T-helper 1 cell treated with Interleukin-12 subunit alpha and Interleukin-12 subunit beta and Interleukin-4 antibody, amounts not matched to agents 30 ng/mL and 1 ng/mL, for 36 hours (primary cell): ENCODE measurements at regions not wholly inside any gene's neighbourhood (a gene's known extent, or its start where the extent isn't known, plus 50 kb on each side); places are given as distances from the start of the nearest gene placed in this dataset.

Experiments
- intact Hi-C: fragments of 100-400 bp; cut with micrococcal nuclease; formaldehyde crosslinking; loops from one replicate; pipeline ENCODE4 v1.15.1; 2024

- intact Hi-C loops: no loop called here
These were observed 376.3 kb upstream of the CAMK1G start for GRCh38 chr1:209207126-209207700.

- intact Hi-C loops: no loop called here
These were observed 375.7 kb upstream of the CAMK1G start for GRCh38 chr1:209207701-209208286.

- intact Hi-C loops: no loop called here
These were observed 374.9 kb upstream of the CAMK1G start for GRCh38 chr1:209208648-209209047.

- intact Hi-C loops: no loop called here
These were observed 369.5 kb upstream of the CAMK1G start for GRCh38 chr1:209213989-209214388.

DNA sequence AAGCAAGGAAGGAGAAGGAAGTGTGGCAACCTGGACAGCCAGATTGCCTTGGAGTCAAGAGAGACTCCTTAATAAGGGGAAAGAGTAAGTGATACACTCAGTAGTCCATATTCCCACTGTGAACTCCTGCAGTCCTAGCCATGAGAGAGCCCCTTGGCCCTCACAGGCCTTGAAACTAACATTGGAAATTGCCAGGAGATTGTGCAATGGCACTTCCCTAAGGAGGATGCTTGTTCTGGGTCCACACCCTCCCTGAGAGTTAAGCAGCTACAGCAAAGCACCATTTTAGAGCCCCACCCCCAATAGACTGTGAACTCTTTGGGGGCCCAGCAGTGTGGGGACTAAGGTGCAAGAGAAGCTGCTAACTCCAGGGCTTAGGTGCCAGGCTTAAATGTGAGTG is 367.7 kb upstream of the CAMK1G start:
- intact Hi-C loops: no loop called here

GRCh38 chr1:209218113-209218512 is 365.4 kb upstream of the CAMK1G start:
- intact Hi-C loops: no loop called here

DNA sequence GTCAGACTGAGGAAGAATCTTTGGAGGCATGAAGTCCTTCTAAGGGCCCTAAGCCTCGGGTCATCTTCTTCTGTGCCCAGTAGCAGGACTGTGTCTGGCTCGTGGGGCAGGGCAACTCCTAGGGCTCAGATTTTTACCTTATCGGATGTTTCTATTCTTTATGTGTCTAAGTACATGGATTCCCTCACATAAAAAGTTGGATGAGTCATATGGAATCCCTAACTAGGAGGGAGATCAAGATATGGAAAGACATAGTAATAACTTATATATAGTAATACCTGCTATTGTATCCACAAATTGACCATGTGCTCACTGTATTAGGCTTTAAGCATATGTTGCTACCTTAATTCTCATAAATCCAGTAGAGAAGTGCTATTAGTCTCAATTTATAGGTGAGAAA is 364.5 kb upstream of the CAMK1G start:
- intact Hi-C loops: no loop called here

GRCh38 chr1:209219791-209220524 is 363.6 kb upstream of the CAMK1G start:
- intact Hi-C loops: no loop called here

GRCh38 chr1:209222826-209223225 is 360.7 kb upstream of the CAMK1G start:
- intact Hi-C loops: no loop called here

DNA sequence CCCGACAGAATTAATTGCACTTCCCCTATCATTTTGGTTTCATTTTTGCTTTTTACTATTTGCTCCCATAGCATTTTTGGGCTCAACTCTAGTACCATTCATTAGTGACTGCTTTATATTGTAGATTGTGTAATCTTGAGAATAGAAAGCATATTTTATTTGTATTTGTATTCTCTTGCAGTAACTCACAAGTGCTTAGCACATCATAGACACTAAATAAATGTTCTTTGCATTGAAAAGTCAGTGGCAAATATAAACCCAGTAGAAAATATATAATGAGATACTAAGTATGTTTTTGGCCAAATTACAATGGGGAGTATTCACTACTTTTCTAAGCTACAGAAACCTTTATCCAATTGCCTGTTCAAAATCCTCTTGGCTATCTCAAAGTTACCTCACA is 359.7 kb upstream of the CAMK1G start:
- intact Hi-C loops: no loop called here

DNA sequence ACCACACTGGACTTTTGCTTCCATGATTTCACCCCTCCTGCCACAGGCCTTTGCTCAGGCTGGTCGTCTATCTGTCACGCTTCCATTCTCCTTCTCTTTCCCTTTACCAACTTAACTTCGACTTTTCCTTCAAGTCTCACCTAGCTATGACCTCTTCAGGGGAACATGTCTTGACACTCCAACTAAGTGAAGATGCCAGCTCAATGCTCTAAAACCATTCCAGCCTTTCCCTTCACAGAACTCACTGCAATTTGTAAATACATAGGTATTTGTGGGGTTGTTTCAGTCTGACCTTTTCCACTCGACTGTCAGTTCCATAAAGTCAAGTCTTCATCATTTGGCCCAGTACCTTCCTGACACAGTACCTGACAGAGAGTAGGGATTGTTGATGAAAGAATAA is 358.6 kb upstream of the CAMK1G start:
- intact Hi-C loops: no loop called here

DNA sequence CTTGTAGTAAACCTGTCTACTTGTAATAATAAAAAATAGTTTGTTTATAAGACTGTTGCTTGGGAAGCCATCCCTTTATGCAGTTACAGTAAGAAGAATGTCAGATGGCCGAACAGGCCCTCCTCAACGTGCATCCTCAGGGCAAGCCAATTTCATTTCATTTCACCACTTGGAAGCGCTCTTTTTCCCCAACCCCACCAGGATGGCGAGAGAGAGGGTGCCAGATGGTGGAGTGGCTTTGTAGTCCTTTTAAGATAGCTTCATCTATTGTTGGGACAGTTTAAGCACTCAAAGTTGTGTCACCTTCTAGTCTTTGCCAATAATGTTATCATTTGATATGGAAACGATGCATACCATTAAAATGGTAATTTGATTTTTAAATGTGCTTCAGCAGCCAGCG is 356.3 kb upstream of the CAMK1G start:
- intact Hi-C loops: no loop called here

DNA sequence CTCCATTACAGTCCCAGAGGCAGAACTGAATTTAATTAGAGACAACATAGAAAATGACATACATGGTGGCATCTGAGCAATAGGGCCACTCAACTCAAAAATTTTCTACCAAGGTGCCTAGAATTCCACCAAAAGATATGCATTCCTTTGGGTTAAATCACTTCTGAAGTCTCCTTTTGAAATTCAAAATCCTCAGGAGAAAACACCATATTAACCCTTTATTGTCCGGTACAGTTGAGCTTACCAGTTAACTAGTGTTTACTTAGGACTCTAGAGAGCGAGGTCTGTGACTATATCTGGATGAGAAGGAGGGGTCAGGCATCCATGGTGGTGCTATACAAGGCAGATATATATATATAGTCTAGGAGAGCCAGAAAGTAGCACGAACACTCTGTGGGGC is 355.6 kb upstream of the CAMK1G start:
- intact Hi-C loops: no loop called here

- intact Hi-C loops: no loop called here
These were observed 353.9 kb upstream of the CAMK1G start for GRCh38 chr1:209229494-209230061.

DNA sequence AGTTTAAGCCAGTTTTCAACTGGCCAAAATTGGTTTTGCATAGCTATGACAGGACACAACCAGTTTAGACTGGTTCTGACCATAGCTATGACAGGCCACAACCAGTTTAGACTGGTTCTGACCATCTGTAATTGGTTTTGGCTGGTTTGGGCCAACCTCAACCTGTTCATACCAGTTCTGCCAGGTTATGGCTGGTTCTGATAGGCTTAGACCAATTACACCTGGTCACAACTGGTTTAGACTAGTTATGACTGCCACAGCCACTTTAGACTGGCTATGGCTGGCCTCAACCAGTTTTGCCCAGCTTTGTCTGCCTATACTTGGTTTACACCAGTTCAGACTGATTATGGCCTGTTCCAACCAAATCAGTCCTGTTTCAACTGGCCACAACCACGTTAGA is 353.2 kb upstream of the CAMK1G start:
- intact Hi-C loops: no loop called here

DNA sequence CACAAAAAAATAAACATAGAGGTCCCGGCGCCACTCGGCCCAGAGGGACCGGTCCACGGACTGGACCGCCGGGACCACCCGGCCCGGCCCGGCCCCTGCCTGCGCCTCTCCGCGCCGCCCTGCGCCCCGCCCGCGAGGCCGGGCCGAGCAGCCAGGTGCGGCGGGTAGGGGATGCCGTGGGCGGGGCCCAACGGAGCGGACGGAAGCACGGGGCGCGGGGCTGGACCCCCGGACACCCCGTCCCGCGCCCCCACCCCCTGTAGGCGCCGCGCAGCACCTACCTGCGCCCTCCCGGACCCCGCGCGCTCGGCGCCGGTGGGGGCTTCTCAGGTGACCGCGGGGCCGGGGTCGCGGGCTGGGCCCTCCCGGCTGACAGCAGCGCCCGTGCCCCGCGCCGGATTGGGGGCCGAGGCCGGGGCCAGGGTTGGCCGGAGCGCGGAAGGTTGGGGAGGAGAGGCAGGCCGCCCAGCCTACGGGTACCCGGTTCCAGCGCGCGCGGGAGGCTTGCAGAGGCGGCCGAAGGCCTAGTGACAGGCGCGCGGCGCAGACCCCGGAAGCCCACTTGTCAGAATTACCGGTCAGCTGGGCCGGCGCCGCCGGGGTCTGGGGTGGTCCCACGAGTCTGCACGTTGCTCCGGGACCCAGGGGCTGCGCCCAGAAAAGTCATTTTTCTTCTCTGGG is 351.9 kb upstream of the CAMK1G start:
- intact Hi-C loops: no loop called here

DNA sequence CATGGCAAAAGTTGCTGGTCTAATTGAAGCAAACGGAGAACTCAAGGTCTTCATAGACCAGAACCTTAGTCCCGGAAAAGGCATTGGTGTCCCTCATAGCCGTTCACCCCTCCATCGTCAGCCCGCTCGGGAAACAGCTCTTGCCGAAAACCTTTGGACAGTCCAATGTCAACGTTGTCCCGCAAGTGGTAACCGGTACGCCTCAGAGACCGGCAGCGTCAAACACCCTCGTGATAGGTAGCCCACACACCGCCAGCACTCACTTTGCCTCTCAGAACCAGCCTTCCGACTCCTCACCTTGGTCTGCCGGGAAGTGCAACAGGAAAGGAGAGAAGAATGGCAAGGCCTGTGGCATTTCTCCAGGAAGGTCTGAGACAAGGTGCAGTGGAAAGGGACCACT is 351.3 kb upstream of the CAMK1G start:
- intact Hi-C loops: no loop called here

- intact Hi-C loops: no loop called here
These were observed 350.8 kb upstream of the CAMK1G start for GRCh38 chr1:209232759-209233158.

DNA sequence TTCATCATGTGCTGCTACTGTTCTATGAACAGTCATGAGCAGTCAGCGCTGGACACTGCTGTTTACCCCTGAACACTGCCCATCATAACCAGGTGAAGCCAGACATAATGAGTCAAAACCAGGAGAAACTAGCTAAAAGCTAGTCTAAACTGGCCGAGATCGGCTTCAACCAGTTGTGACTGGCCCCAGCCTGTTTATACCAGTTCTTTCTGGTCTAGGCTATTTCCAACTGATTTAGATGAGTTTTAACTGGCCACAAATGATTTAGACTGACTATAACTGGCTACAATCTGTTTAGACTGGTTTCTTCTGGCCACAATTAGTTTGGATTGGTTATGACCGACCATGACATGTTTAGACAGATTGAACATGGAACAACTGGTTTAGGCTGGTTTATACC is 348.3 kb upstream of the CAMK1G start:
- intact Hi-C loops: no loop called here

DNA sequence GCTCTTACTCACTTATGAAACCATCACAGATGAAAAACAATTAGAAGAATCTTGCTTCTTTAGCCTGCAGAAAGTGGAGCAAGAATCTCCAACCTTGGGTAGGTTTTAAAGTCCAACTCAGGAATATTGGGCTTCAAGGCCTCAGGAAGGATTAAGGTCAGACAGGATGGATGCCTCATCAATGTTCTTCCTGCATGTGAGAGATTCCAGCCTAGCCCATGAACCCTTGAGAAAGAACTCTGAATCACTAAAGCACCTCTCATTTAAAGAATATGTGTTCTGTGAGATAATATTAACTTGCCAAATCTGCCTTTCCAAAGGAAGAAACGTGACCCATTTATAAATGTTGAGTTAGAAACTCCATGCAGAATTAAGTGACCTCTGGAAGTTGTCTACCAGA is 345.2 kb upstream of the CAMK1G start:
- intact Hi-C loops: no loop called here

GRCh38 chr1:209240351-209240750 is 343.2 kb upstream of the CAMK1G start:
- intact Hi-C loops: no loop called here

- intact Hi-C loops: no loop called here
These were observed 342.0 kb upstream of the CAMK1G start for GRCh38 chr1:209241487-209241886.
